HepG2 (cell line): ENCODE measurements at regions not wholly inside any gene's neighbourhood (a gene's known extent, or its start where the extent isn't known, plus 50 kb on each side); places are given as distances from the start of the nearest gene placed in this dataset.

Experiments
- ATAC-seq: fragments of 200-7000 bp; cut with Tn5 transposase; 3 replicates; pipeline ENCODE4 v1.9.1; 2020; ENCODE audit warnings: mild to moderate bottlenecking, moderate library complexity
- BruUV-seq: library from RNA; stranded (reverse); fragments of 400-500 nt; replicated peaks from 2 replicates; lab custom pipeline; 2021; lab: Mats Ljungman, UMichigan
- CTCF ChIA-PET: fragments of 300-600 bp; formaldehyde crosslinking; extraction: SDS; loops from one replicate; lab custom pipeline; 2021; ENCODE audit warnings: low total read pairs, inconsistent platforms, low intra/inter-chr PET ratio; lab: Yijun Ruan, JAX
- POLR2A ChIA-PET: fragments of 350-600 bp; sonication (Branson Sonifier 250); formaldehyde crosslinking; loops from one replicate; lab custom pipeline; 2020; ENCODE audit warnings: antibody characterized with exemption, inconsistent platforms; lab: Yijun Ruan, JAX
- DNase-seq: peaks from one replicate; pipeline ENCODE4 v3.0.0-alpha.2; 2015; ENCODE audit warnings: low spot score
- FAIRE-seq: peaks from 3 replicates; lab custom pipeline; 2011; peaks lifted over from hg19 to GRCh38; lab: Jason Lieb, UNC
- H2AFZ ChIP-seq: one replicate; pipeline ENCODE4 v1.6.1; 2011; ENCODE audit warnings: low read length, inconsistent platforms
- H3K27ac ChIP-seq: fragments of 300-600 bp; 3 replicates; pipeline ENCODE4 v1.8.0; 2011; ENCODE audit warnings: mixed run types, mild to moderate bottlenecking, mixed read lengths, low read length, inconsistent platforms; ENCODE audit not compliant: insufficient read depth; ENCODE audit errors: extremely low read length
- H3K27me3 ChIP-seq, 2 experiments: fragments of 200-600 bp in 1 of 2; 2 replicates in 1 of 2; 3 replicates in 1 of 2; pipeline versions ENCODE4 v1.6.0 to v1.8.0; 2011; ENCODE audit warnings: low read length in 2 of 2, mild to moderate bottlenecking in 2 of 2, moderate library complexity in 2 of 2, inconsistent platforms in 1 of 2; ENCODE audit not compliant: insufficient read depth in 2 of 2, control insufficient read depth in 1 of 2
- H3K36me3 ChIP-seq, 2 experiments: fragments of 200-600 bp in 1 of 2; replicated peaks in 1 of 2; 2 replicates in 1 of 2; 3 replicates in 1 of 2; pipeline versions ENCODE4 v1.5.1 to v1.8.0; 2011; ENCODE audit warnings: low read length in 2 of 2, inconsistent platforms in 1 of 2; ENCODE audit not compliant: insufficient read depth in 2 of 2, control insufficient read depth in 1 of 2
- H3K4me1 ChIP-seq: 2 replicates; pipeline ENCODE4 v1.5.1; 2012; ENCODE audit warnings: low read length, inconsistent platforms; ENCODE audit not compliant: insufficient read depth
- H3K4me2 ChIP-seq: 2 replicates; pipeline ENCODE4 v1.6.0; 2011; ENCODE audit warnings: low read depth, low read length, inconsistent platforms
- H3K4me3 ChIP-seq, 3 experiments: fragments of 200-600 bp in 1 of 3; sonication (generic), shearing (Covaris generic) in 1 of 3; replicated peaks in 1 of 3; 2 replicates each; pipeline ENCODE4 v1.5.1; 2011 to 2016; ENCODE audit warnings: low read length in 3 of 3, inconsistent platforms in 2 of 3, low read depth in 2 of 3, mild to moderate bottlenecking in 2 of 3, control low read depth in 1 of 3, mixed read lengths in 1 of 3; ENCODE audit not compliant: insufficient read depth in 1 of 3
- H3K79me2 ChIP-seq: one replicate; pipeline ENCODE4 v1.6.1; 2011; ENCODE audit warnings: low read length, inconsistent platforms; ENCODE audit not compliant: insufficient read depth
- H3K9ac ChIP-seq: 2 replicates; pipeline ENCODE4 v1.6.0; 2011; ENCODE audit warnings: mild to moderate bottlenecking, low read depth, low read length, inconsistent platforms; ENCODE audit not compliant: insufficient read depth
- H3K9me3 ChIP-seq: 2 replicates; pipeline ENCODE4 v1.5.1; 2012; ENCODE audit warnings: mild to moderate bottlenecking, low read length
- H4K20me1 ChIP-seq: 2 replicates; pipeline ENCODE4 v1.6.0; 2011; ENCODE audit warnings: inconsistent platforms, mild to moderate bottlenecking, low read length, moderate library complexity; ENCODE audit not compliant: insufficient read depth
- FOXA1 ChIP-seq, 2 experiments: fragments of 450-650 bp in 1 of 2; sonication (generic) in 1 of 2; formaldehyde crosslinking in 1 of 2; IDR thresholded peaks; 2 replicates each; pipeline versions ENCODE4 v1.4.0 to v1.6.1; 2016 to 2020; ENCODE audit warnings: missing genetic modification reagents in 1 of 2
- GTF3A ChIP-seq: sonication (generic); formaldehyde crosslinking; conservative IDR thresholded peaks from 2 replicates; pipeline ENCODE4 v1.4.0; 2020; ENCODE audit warnings: mild to moderate bottlenecking, missing genetic modification reagents
- HCFC1 ChIP-seq: fragments of 150-350 bp; IDR thresholded peaks from 2 replicates; pipeline ENCODE4 v1.6.1; 2014; ENCODE audit warnings: low read depth, low read length
- NR2F1 ChIP-seq, 2 experiments: fragments of 450-650 bp in 1 of 2; formaldehyde crosslinking in 1 of 2; IDR thresholded peaks; 2 replicates each; pipeline versions ENCODE4 v1.5.0 to v1.6.1; 2016 to 2020; ENCODE audit warnings: mild to moderate bottlenecking in 1 of 2, missing compliant biosample characterization in 1 of 2, missing genetic modification reagents in 1 of 2, moderate library complexity in 1 of 2
- ONECUT2 ChIP-seq: sonication (generic); formaldehyde crosslinking; IDR thresholded peaks from 2 replicates; pipeline ENCODE4 v1.4.0; 2020; ENCODE audit warnings: missing genetic modification reagents
- PRPF4 ChIP-seq: fragments of 200-400 bp; formaldehyde crosslinking; IDR thresholded peaks from 2 replicates; pipeline ENCODE4 v1.6.1; 2016; ENCODE audit warnings: low read length, low read depth; ENCODE audit not compliant: poor library complexity, severe bottlenecking
- RFXAP ChIP-seq: sonication (generic); formaldehyde crosslinking; IDR thresholded peaks from 2 replicates; pipeline ENCODE4 v1.4.0; 2020; ENCODE audit warnings: missing genetic modification reagents, borderline replicate concordance
- SIX4 ChIP-seq: sonication (generic); formaldehyde crosslinking; IDR thresholded peaks from 2 replicates; pipeline ENCODE4 v1.4.0; 2020; ENCODE audit warnings: missing genetic modification reagents
- SP1 ChIP-seq, 2 experiments: fragments of 450-650 bp in 1 of 2; sonication (generic) in 1 of 2; formaldehyde crosslinking in 1 of 2; IDR thresholded peaks; 2 replicates each; pipeline versions ENCODE4 v1.4.0 to v1.6.1; 2016 to 2020; ENCODE audit warnings: missing genetic modification reagents in 1 of 2
- SRSF9 ChIP-seq: fragments of 200-400 bp; formaldehyde crosslinking; IDR thresholded peaks from 2 replicates; pipeline ENCODE4 v1.6.1; 2018; ENCODE audit warnings: borderline replicate concordance, mild to moderate bottlenecking, low read depth, low read length; ENCODE audit not compliant: insufficient read depth, poor library complexity, severe bottlenecking
- ZNF326 ChIP-seq: sonication (generic); formaldehyde crosslinking; IDR thresholded peaks from 2 replicates; pipeline ENCODE4 v1.4.0; 2020; ENCODE audit warnings: missing genetic modification reagents, borderline replicate concordance
- ZNF343 ChIP-seq: sonication (generic); formaldehyde crosslinking; IDR thresholded peaks from 2 replicates; pipeline ENCODE4 v1.4.0; 2020; ENCODE audit warnings: mild to moderate bottlenecking, missing genetic modification reagents
- ZNF766 ChIP-seq: sonication (generic); formaldehyde crosslinking; IDR thresholded peaks from 2 replicates; pipeline ENCODE4 v1.5.0; 2020; ENCODE audit warnings: missing genetic modification reagents, borderline replicate concordance
- ZNF841 ChIP-seq: sonication (generic); formaldehyde crosslinking; IDR thresholded peaks from 2 replicates; pipeline ENCODE4 v1.8.1; 2023; ENCODE audit warnings: missing genetic modification reagents, borderline replicate concordance
- WGBS: methylation state at CpG from one replicate; pipeline ENCODE4 v1.1.6; 2017; ENCODE audit warnings: low lambda C conversion rate; 5-methylcytosine and 5-hydroxymethylcytosine counted together
- in situ Hi-C: cut with HindIII; loops from 2 replicates; pipeline ENCODE4 v1.10.0; 2017; ENCODE audit warnings: low pct_unique_long_range_greater_than_20kb; ENCODE audit not compliant: extremely low pct_ligation_motif_present
- intact Hi-C: fragments of 100-400 bp; cut with micrococcal nuclease; formaldehyde crosslinking; loops from one replicate; pipeline ENCODE4 v1.10.0; 2022; ENCODE audit not compliant: unreplicated experiment
- TF ChIP-seq, protein P1 (sequence below): sonication (generic); formaldehyde crosslinking; IDR thresholded peaks from 2 replicates; pipeline ENCODE4 v1.4.0; 2020; ENCODE audit warnings: mild to moderate bottlenecking, missing genetic modification reagents, borderline replicate concordance
- TF ChIP-seq, protein P2 (sequence below), 2 experiments: sonication (generic) in 1 of 2; formaldehyde crosslinking in 1 of 2; IDR thresholded peaks; 2 replicates each; pipeline versions ENCODE4 v1.4.0 to v1.6.1; 2018 to 2020; ENCODE audit warnings: missing genetic modification reagents in 2 of 2, borderline replicate concordance in 1 of 2, low read depth in 1 of 2, mild to moderate bottlenecking in 1 of 2, missing biosample characterization in 1 of 2

DNA sequence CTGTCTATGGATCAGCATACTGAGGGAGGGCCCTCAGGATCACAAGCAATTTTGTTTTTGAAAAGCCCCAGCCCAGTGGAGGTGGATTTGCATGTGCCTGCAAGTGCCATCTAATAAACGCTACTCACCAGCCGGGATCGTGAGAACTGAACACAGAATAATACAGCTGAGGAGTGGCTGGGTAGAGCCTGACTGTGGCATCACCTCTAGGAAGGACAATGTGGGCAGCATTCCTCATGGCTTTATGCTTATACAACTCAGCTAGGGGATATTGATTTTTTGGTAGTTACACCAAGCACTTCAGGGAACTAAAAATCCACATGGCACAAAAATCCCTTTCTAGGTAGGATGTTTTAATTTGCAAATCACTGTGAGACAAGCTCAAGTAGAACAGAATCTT, 72.7 kb upstream of the PALS2 start:
- Histone ChIP-seq H4K20me1 (no peaks in the 10 kb centered on the region), H2AFZ (no peak overlapping the region), H3K79me2 (no peaks in the 10 kb centered on the region), H3K4me2 (no peak overlapping the region), H3K27ac (no peak overlapping the region), H3K4me1 (no peaks in the 10 kb centered on the region), H3K9ac (no peak overlapping the region), H3K36me3 (no peaks in the 10 kb centered on the region), H3K4me3 (no peak overlapping the region), H3K9me3 (no peaks in the 10 kb centered on the region), H3K27me3 (peaks cover 0 to 8% of the 10 kb centered on the region in 2 experiments; a peak in 1 of 5 replicates)
- no peak for FAIRE-seq
- CTCF ChIA-PET, result no interaction called here
- in situ Hi-C loops, result no loop called here
- POLR2A ChIA-PET, result no interaction called here
- no peak for DNase-seq
- intact Hi-C loops, result no loop called here
- no TSS peak for BruUV-seq
- WGBS, result 80% methylated on average over 3 of the region's 3 CpGs
- ATAC-seq, result peak; percentile 73
- TF ChIP-seq FOXA1 (IDR thresholded peaks at IDR 0.05), result no peak
- no peak for TF ChIP-seq FOXA1 (CRISPR knock-in tag; IDR thresholded peaks at IDR 0.05)
- TF ChIP-seq ONECUT2 (CRISPR knock-in tag), result 0 out of 2 replicates have a peak, but pooled peaks have one; percentile 37

DNA sequence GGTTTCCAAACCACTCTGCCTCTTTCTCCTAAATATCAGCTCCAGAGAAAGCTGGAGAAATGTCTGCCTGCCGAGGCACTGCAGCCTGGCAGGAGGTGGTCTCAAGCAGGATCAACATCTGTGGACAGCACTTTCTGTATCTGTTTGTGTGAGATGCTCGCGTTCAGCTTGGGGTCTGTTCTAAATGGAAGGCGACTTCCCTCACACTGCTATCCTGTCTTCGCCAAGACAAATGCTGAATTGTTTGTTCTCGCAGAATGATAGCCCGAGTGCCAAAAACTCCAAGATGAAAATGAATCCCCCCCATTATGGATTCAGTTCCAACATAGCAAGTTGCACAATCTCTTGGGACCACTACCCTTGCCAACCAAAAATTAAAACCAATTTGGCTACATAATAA, 72.2 kb upstream of the PALS2 start:
- FAIRE-seq (no peak), ATAC-seq (no peak), DNase-seq (no peak)
- intact Hi-C loops (no loop called here), in situ Hi-C loops (no loop called here)
- Histone ChIP-seq H3K27me3 (peaks cover 0 to 8% of the 10 kb centered on the region in 2 experiments; a peak in 1 of 5 replicates), H3K9ac (no peak overlapping the region), H3K4me2 (no peak overlapping the region), H4K20me1 (no peaks in the 10 kb centered on the region), H3K36me3 (no peaks in the 10 kb centered on the region), H3K4me1 (no peaks in the 10 kb centered on the region), H3K9me3 (no peaks in the 10 kb centered on the region), H2AFZ (no peak overlapping the region), H3K27ac (no peak overlapping the region), H3K79me2 (no peaks in the 10 kb centered on the region), H3K4me3 (no peak overlapping the region)
- ChIA-PET POLR2A (no interaction called here), CTCF (no interaction called here)
- BruUV-seq, result no TSS peak
- 86% methylated on average over 7 of the region's 7 CpGs for WGBS
- TF ChIP-seq, protein P1, sequence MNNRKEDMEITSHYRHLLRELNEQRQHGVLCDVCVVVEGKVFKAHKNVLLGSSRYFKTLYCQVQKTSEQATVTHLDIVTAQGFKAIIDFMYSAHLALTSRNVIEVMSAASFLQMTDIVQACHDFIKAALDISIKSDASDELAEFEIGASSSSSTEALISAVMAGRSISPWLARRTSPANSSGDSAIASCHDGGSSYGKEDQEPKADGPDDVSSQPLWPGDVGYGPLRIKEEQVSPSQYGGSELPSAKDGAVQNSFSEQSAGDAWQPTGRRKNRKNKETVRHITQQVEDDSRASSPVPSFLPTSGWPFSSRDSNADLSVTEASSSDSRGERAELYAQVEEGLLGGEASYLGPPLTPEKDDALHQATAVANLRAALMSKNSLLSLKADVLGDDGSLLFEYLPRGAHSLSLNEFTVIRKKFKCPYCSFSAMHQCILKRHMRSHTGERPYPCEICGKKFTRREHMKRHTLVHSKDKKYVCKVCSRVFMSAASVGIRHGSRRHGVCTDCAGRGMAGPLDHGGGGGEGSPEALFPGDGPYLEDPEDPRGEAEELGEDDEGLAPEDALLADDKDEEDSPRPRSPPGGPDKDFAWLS, result no peak
- TF ChIP-seq, protein P2, sequence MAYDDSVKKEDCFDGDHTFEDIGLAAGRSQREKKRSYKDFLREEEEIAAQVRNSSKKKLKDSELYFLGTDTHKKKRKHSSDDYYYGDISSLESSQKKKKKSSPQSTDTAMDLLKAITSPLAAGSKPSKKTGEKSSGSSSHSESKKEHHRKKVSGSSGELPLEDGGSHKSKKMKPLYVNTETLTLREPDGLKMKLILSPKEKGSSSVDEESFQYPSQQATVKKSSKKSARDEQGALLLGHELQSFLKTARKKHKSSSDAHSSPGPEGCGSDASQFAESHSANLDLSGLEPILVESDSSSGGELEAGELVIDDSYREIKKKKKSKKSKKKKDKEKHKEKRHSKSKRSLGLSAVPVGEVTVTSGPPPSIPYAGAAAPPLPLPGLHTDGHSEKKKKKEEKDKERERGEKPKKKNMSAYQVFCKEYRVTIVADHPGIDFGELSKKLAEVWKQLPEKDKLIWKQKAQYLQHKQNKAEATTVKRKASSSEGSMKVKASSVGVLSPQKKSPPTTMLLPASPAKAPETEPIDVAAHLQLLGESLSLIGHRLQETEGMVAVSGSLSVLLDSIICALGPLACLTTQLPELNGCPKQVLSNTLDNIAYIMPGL (CRISPR knock-in tag; IDR thresholded peaks at IDR 0.05; ENCODE audit: borderline replicate concordance in 1 of 2, low read depth in 1 of 2), result no peak
- TF ChIP-seq RFXAP (CRISPR knock-in tag) (no peak), ZNF343 (CRISPR knock-in tag) (no peak), HCFC1 (no peak), ZNF326 (CRISPR knock-in tag) (no peak), SIX4 (no peak), ZNF766 (no peak), NR2F1 (CRISPR knock-in tag; IDR thresholded peaks at IDR 0.05) (no peak), GTF3A (CRISPR knock-in tag) (no peak), SP1 (IDR thresholded peaks at IDR 0.05) (no peak), SP1 (CRISPR knock-in tag; IDR thresholded peaks at IDR 0.05) (no peak), SRSF9 (no peak), PRPF4 (no peak), ZNF841 (CRISPR knock-in tag) (no peak)
